ENCODE measurements at regions not wholly inside any gene's neighbourhood (a gene's known extent, or its start where the extent isn't known, plus 50 kb on each side); places are given as distances from the start of the nearest gene placed in this dataset.

DNA sequence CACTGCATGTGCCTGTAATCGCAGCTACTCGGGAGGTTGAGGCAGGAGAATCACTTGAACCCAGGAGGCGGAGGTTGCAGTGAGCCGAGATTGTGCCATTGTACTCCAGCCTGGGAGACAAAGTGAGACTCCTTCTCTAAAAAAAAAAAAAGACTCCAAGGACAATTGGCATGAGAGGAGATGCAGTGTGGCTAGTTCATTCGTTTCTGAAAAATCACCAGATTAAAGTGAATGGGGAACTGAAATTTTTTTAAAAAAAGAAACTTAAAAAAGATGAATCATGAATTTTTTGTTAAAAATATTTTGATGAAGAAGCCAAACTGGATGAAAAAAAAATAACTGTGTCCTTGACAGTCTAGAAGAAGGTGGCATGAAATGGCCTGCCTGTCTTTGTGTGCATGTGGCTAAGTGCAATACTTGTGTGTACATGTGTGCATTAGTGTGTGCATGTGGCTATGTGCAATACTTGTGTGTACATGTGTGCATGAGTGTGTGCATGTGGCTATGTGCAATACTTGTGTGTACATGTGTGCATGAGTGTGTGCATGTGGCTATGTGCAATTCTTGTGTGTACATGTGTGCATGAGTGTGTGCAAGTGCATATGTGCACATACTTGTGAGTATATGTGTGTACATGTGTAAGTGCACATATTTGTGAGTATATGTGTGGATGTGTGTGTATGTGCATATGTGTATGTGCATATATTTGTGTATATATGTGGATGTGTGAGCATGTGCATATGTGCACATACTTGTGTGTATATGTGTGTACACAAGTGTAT, 391.7 kb upstream of the KLF6 start:
- POLR2A ChIA-PET, result no interaction called here
- CTCF ChIA-PET, result no interaction called here
- no peak for DNase-seq (ENCODE audit: extremely low spot score)
- TF ChIP-seq, protein P1, sequence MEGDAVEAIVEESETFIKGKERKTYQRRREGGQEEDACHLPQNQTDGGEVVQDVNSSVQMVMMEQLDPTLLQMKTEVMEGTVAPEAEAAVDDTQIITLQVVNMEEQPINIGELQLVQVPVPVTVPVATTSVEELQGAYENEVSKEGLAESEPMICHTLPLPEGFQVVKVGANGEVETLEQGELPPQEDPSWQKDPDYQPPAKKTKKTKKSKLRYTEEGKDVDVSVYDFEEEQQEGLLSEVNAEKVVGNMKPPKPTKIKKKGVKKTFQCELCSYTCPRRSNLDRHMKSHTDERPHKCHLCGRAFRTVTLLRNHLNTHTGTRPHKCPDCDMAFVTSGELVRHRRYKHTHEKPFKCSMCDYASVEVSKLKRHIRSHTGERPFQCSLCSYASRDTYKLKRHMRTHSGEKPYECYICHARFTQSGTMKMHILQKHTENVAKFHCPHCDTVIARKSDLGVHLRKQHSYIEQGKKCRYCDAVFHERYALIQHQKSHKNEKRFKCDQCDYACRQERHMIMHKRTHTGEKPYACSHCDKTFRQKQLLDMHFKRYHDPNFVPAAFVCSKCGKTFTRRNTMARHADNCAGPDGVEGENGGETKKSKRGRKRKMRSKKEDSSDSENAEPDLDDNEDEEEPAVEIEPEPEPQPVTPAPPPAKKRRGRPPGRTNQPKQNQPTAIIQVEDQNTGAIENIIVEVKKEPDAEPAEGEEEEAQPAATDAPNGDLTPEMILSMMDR (IDR thresholded peaks at IDR 0.05; ENCODE audit: control extremely low read depth, extremely low read depth, low read depth, missing control alignments), result no peak

DNA sequence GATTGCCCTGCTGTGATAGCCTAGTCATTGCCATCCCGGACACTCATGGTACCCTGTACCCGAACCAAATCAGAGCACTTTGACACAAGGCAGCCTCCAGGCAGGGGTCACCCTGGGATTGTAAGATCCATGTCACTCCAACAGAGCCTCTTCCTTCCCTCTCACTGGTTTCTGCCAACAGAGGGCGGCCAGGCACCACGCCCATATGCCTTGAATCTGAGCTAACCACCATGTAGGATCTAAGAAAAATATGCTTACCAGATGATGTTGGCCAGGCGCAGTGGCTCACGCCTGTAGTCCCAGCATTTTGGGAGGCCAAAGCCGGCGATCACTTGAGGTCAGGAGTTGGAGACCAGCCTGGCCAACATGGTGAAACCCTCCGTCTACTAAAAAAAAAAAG, 389.2 kb upstream of the KLF6 start:
- no peak for DNase-seq (ENCODE audit: extremely low spot score)
- POLR2A ChIA-PET, result no interaction called here
- CTCF ChIA-PET, result no interaction called here
- TF ChIP-seq, protein P1 (IDR thresholded peaks at IDR 0.05; ENCODE audit: control extremely low read depth, extremely low read depth, low read depth, missing control alignments), result no peak

DNA sequence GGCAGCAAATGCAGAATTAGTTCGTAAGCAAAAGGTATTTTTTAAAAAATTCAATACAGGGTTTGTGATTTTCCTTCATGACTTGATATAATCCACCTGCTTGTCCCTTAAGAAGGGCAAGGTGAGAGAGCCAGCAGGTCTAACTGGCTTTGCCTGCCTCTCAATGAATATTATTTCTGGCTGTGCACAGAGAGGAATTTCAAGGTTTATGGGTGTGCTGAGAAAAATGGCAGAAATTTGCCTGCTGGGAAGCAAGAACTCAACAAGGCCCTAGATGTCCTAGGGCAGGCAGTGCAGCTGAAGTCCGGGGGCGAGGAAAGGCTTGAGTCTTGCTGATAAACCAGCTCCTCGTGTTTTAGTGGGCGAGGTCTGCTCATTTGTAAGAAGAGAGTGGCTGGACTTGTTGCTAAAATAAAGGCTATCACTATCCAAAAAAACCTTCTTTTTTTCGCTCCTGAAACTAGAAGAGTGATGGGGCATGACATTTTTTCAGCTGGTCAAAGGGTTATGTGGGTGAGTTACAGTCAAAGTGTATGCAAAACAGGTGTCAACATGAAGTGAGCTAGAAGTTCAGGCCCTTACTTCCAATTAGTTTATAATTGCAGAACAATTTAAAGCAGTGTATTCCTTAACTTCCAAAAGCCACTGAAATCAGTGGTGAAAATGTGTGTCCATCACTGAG, 385.8 kb upstream of the KLF6 start:
- DNase-seq (ENCODE audit: extremely low spot score), result no peak
- TF ChIP-seq, protein P1 (IDR thresholded peaks at IDR 0.05; ENCODE audit: control extremely low read depth, extremely low read depth, low read depth, missing control alignments), result no peak
- POLR2A ChIA-PET, result no interaction called here
- CTCF ChIA-PET, result no interaction called here

DNA sequence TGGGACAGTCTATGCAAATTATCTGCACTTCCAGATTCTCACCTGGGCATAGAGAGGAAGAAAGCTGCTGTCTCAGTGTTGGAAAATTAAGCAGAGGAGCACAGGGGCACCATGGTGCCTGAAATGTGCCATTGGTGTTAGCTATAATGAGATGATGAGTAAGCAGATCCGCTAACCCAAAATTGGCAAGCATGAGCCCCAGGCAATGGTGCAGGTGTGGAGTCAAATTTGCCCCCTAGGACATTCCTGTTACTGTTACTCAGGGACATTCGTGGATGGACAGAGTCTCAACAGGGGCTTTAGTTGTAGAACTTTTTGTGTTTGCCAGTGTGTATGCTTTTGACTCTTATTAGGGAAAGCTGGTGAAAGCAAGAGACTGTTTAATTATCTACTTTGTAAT, 385.2 kb upstream of the KLF6 start:
- TF ChIP-seq, protein P1 (IDR thresholded peaks at IDR 0.05; ENCODE audit: control extremely low read depth, extremely low read depth, low read depth, missing control alignments), result no peak
- CTCF ChIA-PET, result no interaction called here
- DNase-seq (ENCODE audit: extremely low spot score), result no peak
- POLR2A ChIA-PET, result no interaction called here

DNA sequence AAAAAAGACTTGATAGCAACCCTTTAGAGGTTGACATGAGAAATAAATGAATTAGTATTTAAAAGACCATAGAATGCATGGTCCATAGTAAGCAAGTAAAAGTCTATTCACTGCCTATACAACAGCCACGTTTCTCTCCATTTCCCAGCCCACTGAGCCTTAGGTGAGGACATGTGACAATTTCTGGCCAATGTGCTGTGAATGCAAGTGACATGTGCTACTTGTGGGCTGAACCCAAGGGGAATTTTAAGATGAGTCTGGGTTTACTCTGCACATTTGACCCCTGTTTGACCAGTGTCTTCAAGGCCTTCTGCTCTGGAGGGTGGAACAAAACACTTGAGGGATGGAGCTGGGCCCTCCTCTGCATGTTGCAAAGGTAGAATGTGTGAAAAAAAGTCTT, 384.4 kb upstream of the KLF6 start:
- no peak for DNase-seq (ENCODE audit: extremely low spot score)
- TF ChIP-seq, protein P1 (IDR thresholded peaks at IDR 0.05; ENCODE audit: control extremely low read depth, extremely low read depth, low read depth, missing control alignments), result no peak
- ChIA-PET CTCF (no interaction called here), POLR2A (no interaction called here)

DNA sequence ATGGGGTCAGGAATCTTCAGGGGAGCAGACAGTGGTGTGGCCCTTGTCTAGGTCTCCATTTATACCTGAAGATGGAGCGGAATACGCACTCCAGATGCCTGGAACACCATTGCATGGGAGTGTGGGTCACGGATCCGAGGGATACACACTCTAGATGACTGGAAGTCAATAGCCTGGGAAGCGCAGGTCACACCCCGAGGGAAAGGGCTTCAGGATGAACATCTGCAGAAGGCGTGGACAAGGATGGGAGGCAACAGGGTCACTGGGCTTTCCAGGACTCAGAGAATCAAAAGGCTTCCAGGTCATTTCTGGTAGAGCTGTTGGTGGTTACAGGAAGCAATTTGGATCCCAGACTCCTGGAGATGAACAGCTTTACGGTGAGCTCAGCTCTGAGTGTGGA, 382.2 kb upstream of the KLF6 start:
- CTCF ChIA-PET, result no interaction called here
- POLR2A ChIA-PET, result no interaction called here
- no peak for DNase-seq (ENCODE audit: extremely low spot score)
- TF ChIP-seq, protein P1 (IDR thresholded peaks at IDR 0.05; ENCODE audit: control extremely low read depth, extremely low read depth, low read depth, missing control alignments), result no peak

Measured in GM10248 (cell line).